NT2/D1 (cell line): ENCODE measurements at regions not wholly inside any gene's neighbourhood (a gene's known extent, or its start where the extent isn't known, plus 50 kb on each side); places are given as distances from the start of the nearest gene placed in this dataset.
"Not testable (repeated sequence)": the region's sequence is repeated elsewhere in the genome, so short reads cannot be mapped to it uniquely, and the experiment has no call there.

Experiments
- DNase-seq: peaks from one replicate; pipeline ENCODE4 v3.0.0-alpha.2; 2011; ENCODE audit warnings: low read depth, low spot score
- H3K27me3 ChIP-seq: 2 replicates; pipeline ENCODE4 v1.6.0; 2011; ENCODE audit warnings: mild to moderate bottlenecking; ENCODE audit not compliant: insufficient read length, insufficient read depth
- H3K36me3 ChIP-seq: 2 replicates; pipeline ENCODE4 v1.6.1; 2011; ENCODE audit warnings: mild to moderate bottlenecking, low read length, mixed read lengths; ENCODE audit not compliant: insufficient read depth, insufficient read length
- H3K4me1 ChIP-seq: 2 replicates; pipeline ENCODE4 v1.5.1; 2011; ENCODE audit not compliant: insufficient read depth, insufficient read length
- H3K4me3 ChIP-seq: 2 replicates; pipeline ENCODE4 v1.5.1; 2011; ENCODE audit warnings: low read depth; ENCODE audit not compliant: insufficient read length
- H3K9ac ChIP-seq: 2 replicates; pipeline ENCODE4 v1.6.0; 2011; ENCODE audit warnings: low read depth; ENCODE audit not compliant: insufficient read length
- H3K9me3 ChIP-seq: 2 replicates; pipeline ENCODE4 v1.5.1; 2011; ENCODE audit warnings: mild to moderate bottlenecking, low read length; ENCODE audit not compliant: insufficient read depth
- SUZ12 ChIP-seq: IDR thresholded peaks from 2 replicates; pipeline ENCODE4 v1.6.1; 2011; ENCODE audit not compliant: insufficient read length, insufficient read depth; ENCODE audit errors: extremely low read depth
- YY1 ChIP-seq: IDR thresholded peaks from 2 replicates; pipeline ENCODE4 v1.6.1; 2011; ENCODE audit not compliant: insufficient read length, insufficient read depth
- ZNF274 ChIP-seq: IDR thresholded peaks from 2 replicates; pipeline ENCODE4 v1.6.1; 2011; ENCODE audit warnings: mild to moderate bottlenecking, low read depth, low read length

GRCh38 chrX:78603908-78604307 lies 55.2 kb downstream of the RTL3 start:
- no peaks in the 10 kb centered on the region for H3K4me1 ChIP-seq
- TF ChIP-seq ZNF274 (no peak), YY1 (no peak), SUZ12 (no peak)

GRCh38 chrX:78595901-78596502 lies 63.1 kb downstream of the RTL3 start:
- TF ChIP-seq YY1 (no peak), SUZ12 (no peak), ZNF274 (no peak)
- DNase-seq = peak; percentile 13
- H3K4me1 ChIP-seq = no peaks in the 10 kb centered on the region
- H3K36me3 ChIP-seq = no peaks in the 10 kb centered on the region
- no peaks in the 10 kb centered on the region for H3K27me3 ChIP-seq
- no peaks in the 10 kb centered on the region for H3K9me3 ChIP-seq
- H3K9ac ChIP-seq = no peak overlapping the region
- H3K4me3 ChIP-seq = no peak overlapping the region

More at GRCh38 chrX:78603908-78604307, 55.2 kb downstream of the RTL3 start:
- Histone ChIP-seq H3K4me3 (no peak overlapping the region), H3K27me3 (no peaks in the 10 kb centered on the region), H3K36me3 (no peaks in the 10 kb centered on the region), H3K9me3 (no peaks in the 10 kb centered on the region), H3K9ac (no peak overlapping the region)
- DNase-seq = no peak

GRCh38 chrX:78593701-78594100 lies 65.4 kb downstream of the RTL3 start:
- Histone ChIP-seq H3K4me3 (no peak overlapping the region), H3K4me1 (no peaks in the 10 kb centered on the region), H3K9me3 (no peaks in the 10 kb centered on the region), H3K27me3 (no peaks in the 10 kb centered on the region), H3K36me3 (no peaks in the 10 kb centered on the region), H3K9ac (no peak overlapping the region)
- DNase-seq = no peak
- no peak for TF ChIP-seq ZNF274
- TF ChIP-seq YY1 = no peak
- no peak for TF ChIP-seq SUZ12

GRCh38 chrX:78592030-78592429 lies 67.1 kb downstream of the RTL3 start:
- TF ChIP-seq YY1 = no peak
- TF ChIP-seq ZNF274 = no peak
- TF ChIP-seq SUZ12 = no peak
- Histone ChIP-seq H3K4me1 (no peaks in the 10 kb centered on the region), H3K27me3 (no peaks in the 10 kb centered on the region), H3K4me3 (no peak overlapping the region), H3K36me3 (no peaks in the 10 kb centered on the region), H3K9ac (no peak overlapping the region), H3K9me3 (no peaks in the 10 kb centered on the region)
- DNase-seq = no peak

- Histone ChIP-seq H3K4me1 (no peaks in the 10 kb centered on the region), H3K4me3 (no peak overlapping the region)
Measured at GRCh38 chrX:78574306-78574705, 84.8 kb downstream of the RTL3 start.

GRCh38 chrX:78573630-78574029 lies 85.5 kb downstream of the RTL3 start:
- H3K36me3 ChIP-seq = no peaks in the 10 kb centered on the region
- H3K4me3 ChIP-seq = no peak overlapping the region
- H3K9ac ChIP-seq = no peak overlapping the region
- TF ChIP-seq ZNF274 (no peak), YY1 (no peak), SUZ12 (no peak)
- no peaks in the 10 kb centered on the region for H3K27me3 ChIP-seq
- no peaks in the 10 kb centered on the region for H3K4me1 ChIP-seq
- H3K9me3 ChIP-seq = no peaks in the 10 kb centered on the region
- DNase-seq = no peak

More at GRCh38 chrX:78574306-78574705, 84.8 kb downstream of the RTL3 start:
- H3K9ac ChIP-seq = no peak overlapping the region
- no peaks in the 10 kb centered on the region for H3K9me3 ChIP-seq
- no peaks in the 10 kb centered on the region for H3K27me3 ChIP-seq
- no peaks in the 10 kb centered on the region for H3K36me3 ChIP-seq
- TF ChIP-seq YY1 (no peak), ZNF274 (no peak), SUZ12 (no peak)
- no peak for DNase-seq

GRCh38 chrX:78571849-78572248 lies 87.3 kb downstream of the RTL3 start:
- H3K9me3 ChIP-seq = no peaks in the 10 kb centered on the region
- H3K9ac ChIP-seq = no peak overlapping the region
- no peaks in the 10 kb centered on the region for H3K36me3 ChIP-seq
- no peaks in the 10 kb centered on the region for H3K27me3 ChIP-seq
- DNase-seq = no peak
- TF ChIP-seq SUZ12 = no peak
- no peak for TF ChIP-seq YY1
- no peak overlapping the region for H3K4me3 ChIP-seq
- H3K4me1 ChIP-seq = no peaks in the 10 kb centered on the region

GRCh38 chrX:78555401-78555980 lies 103.6 kb downstream of the RTL3 start:
- no peak for DNase-seq
- no peaks in the 10 kb centered on the region for H3K27me3 ChIP-seq
- no peaks in the 10 kb centered on the region for H3K4me1 ChIP-seq
- no peak for TF ChIP-seq SUZ12
- TF ChIP-seq YY1 = no peak
- TF ChIP-seq ZNF274 = no peak
- no peak overlapping the region for H3K4me3 ChIP-seq
- H3K36me3 ChIP-seq = no peaks in the 10 kb centered on the region
- no peaks in the 10 kb centered on the region for H3K9me3 ChIP-seq
- H3K9ac ChIP-seq = no peak overlapping the region

GRCh38 chrX:78552628-78553027 lies 106.5 kb downstream of the RTL3 start:
- not testable (repeated sequence) for H3K9me3 ChIP-seq, H3K9ac ChIP-seq, H3K4me1 ChIP-seq, H3K27me3 ChIP-seq, H3K4me3 ChIP-seq, H3K36me3 ChIP-seq, DNase-seq
